GM19395 (cell line): ENCODE measurements at regions not wholly inside any gene's neighbourhood (a gene's known extent, or its start where the extent isn't known, plus 50 kb on each side); places are given as distances from the start of the nearest gene placed in this dataset.

Source experiments
- ATAC-seq: cut with Tn5 transposase; IDR thresholded peaks from one replicate; pipeline ENCODE4 v1.9.1; 2021; ENCODE audit warnings: mild to moderate bottlenecking, moderate library complexity; ENCODE audit not compliant: unreplicated experiment

- ATAC-seq: no peak
These were observed 115.4 kb downstream of the ADRB2 start for GRCh38 chr5:148941810-148942209.

- no peak for ATAC-seq
These were observed 112.9 kb downstream of the SH3TC2 start for GRCh38 chr5:148949841-148950470.

- no peak for ATAC-seq
These were observed 112.4 kb downstream of the SH3TC2 start for GRCh38 chr5:148950471-148950863.

- no peak for ATAC-seq
These were observed 112.0 kb downstream of the SH3TC2 start for GRCh38 chr5:148950892-148951291.

GRCh38 chr5:148951612-148952011 is 111.2 kb downstream of the SH3TC2 start:
- ATAC-seq: no peak

- ATAC-seq: no peak
These were observed 110.6 kb downstream of the SH3TC2 start for GRCh38 chr5:148952097-148952867.

- no peak for ATAC-seq
These were observed 109.2 kb downstream of the SH3TC2 start for GRCh38 chr5:148953711-148954110.
